Sigmoid colon (tissue), 6 donors: ENCODE measurements at regions not wholly inside any gene's neighbourhood (a gene's known extent, or its start where the extent isn't known, plus 50 kb on each side); places are given as distances from the start of the nearest gene placed in this dataset.

Experiments used
- DNase-seq: peaks from one replicate; pipeline ENCODE4 v3.0.0-alpha.2; 2019
- H3K27ac ChIP-seq, 4 donors: fragments of 200-600 bp; sonication (generic); one replicate each; pipeline ENCODE4 v1.5.1; 2016 to 2019; ENCODE audit warnings: mild to moderate bottlenecking in 1 of 4
- H3K27me3 ChIP-seq, 3 donors: fragments of 200-600 bp; sonication (generic); one replicate each; pipeline ENCODE4 v1.5.1; 2019; ENCODE audit warnings: mild to moderate bottlenecking in 1 of 3
- H3K36me3 ChIP-seq, 4 donors: fragments of 200-600 bp; sonication (generic); one replicate each; pipeline ENCODE4 v1.5.1; 2016 to 2019
- H3K4me1 ChIP-seq, 4 donors: fragments of 200-600 bp; sonication (generic); one replicate each; pipeline ENCODE4 v1.5.1; 2017 to 2019
- H3K4me3 ChIP-seq, 4 donors: fragments of 200-600 bp; sonication (generic); one replicate each; pipeline ENCODE4 v1.5.1; 2017 to 2019; ENCODE audit warnings: mild to moderate bottlenecking in 2 of 4, moderate library complexity in 1 of 4
- H3K9me3 ChIP-seq, 4 donors: fragments of 200-600 bp in 3 of 4; sonication (generic) in 3 of 4; one replicate each; pipeline versions ENCODE4 v1.5.1 to v1.6.1; 2013 to 2019
- CTCF ChIP-seq, 4 experiments: fragments of 450-650 bp in 3 of 4; fragments of 200-600 bp in 1 of 4; IDR thresholded peaks; one replicate each; pipeline ENCODE4 v1.5.1; 2016 to 2019; ENCODE audit warnings: antibody characterized with exemption in 4 of 4, mild to moderate bottlenecking in 3 of 4, moderate library complexity in 2 of 4
- EP300 ChIP-seq, 4 donors: sonication (generic); formaldehyde crosslinking; IDR thresholded peaks; one replicate each; pipeline ENCODE4 v1.6.1; 2017; ENCODE audit warnings: antibody characterized with exemption in 4 of 4
- POLR2A ChIP-seq, 2 donors: fragments of 450-650 bp; IDR thresholded peaks; one replicate each; pipeline ENCODE4 v1.6.1; 2016; ENCODE audit warnings: antibody characterized with exemption in 2 of 2, mild to moderate bottlenecking in 2 of 2, moderate library complexity in 2 of 2
- POLR2AphosphoS5 ChIP-seq, 4 donors: sonication (generic); formaldehyde crosslinking; IDR thresholded peaks; one replicate each; pipeline ENCODE4 v1.6.1; 2017; ENCODE audit warnings: antibody characterized with exemption in 4 of 4
- WGBS, 2 donors: extraction: QIAGEN DNeasy Blood & Tissue Kit; methylation state at CpG; one replicate each; pipeline ENCODE4 v1.1.7; 2013; 5-methylcytosine and 5-hydroxymethylcytosine counted together
- intact Hi-C: fragments of 100-400 bp; cut with DNase I; formaldehyde crosslinking; loops from one replicate; pipeline ENCODE4 v1.15.1; 2023
- donor health status: healthy with polysubstance abuse.
- donor health status: healthy.

GRCh38 chr7:121513105-121513504, 117.0 kb upstream of the FAM3C start:
- Histone ChIP-seq H3K9me3 (peaks cover 5 to 11% (median 10%) of the 10 kb centered on the region in 4 donors), H3K4me1 (peaks cover 0 to 18% (median 15%) of the 10 kb centered on the region in 4 donors), H3K36me3 (no peaks in the 10 kb centered on the region), H3K27ac (no peak overlapping the region), H3K27me3 (no peaks in the 10 kb centered on the region), H3K4me3 (no peak overlapping the region)
- intact Hi-C loops, result no loop called here
- DNase-seq, result no peak
- TF ChIP-seq POLR2AphosphoS5 (IDR thresholded peaks at IDR 0.05), result no peak
- no peak for TF ChIP-seq CTCF (IDR thresholded peaks at IDR 0.05)
- TF ChIP-seq EP300 (IDR thresholded peaks at IDR 0.05), result no peak
- TF ChIP-seq POLR2A (IDR thresholded peaks at IDR 0.05), result no peak
- WGBS, 2 donors, result 82 to 88% methylated on average over 1 of the region's 1 CpG

- no peak overlapping the region for H3K4me3 ChIP-seq
- H3K9me3 ChIP-seq, result peaks cover 5 to 15% (median 10%) of the 10 kb centered on the region in 4 donors
- DNase-seq, result no peak
- peaks cover 0 to 6% (median 4%) of the 10 kb centered on the region in 4 donors for H3K4me1 ChIP-seq
- intact Hi-C loops, result no loop called here
- H3K27ac ChIP-seq, result no peak overlapping the region
- no peaks in the 10 kb centered on the region for H3K27me3 ChIP-seq
- 86 to 96% methylated on average over 5 of the region's 5 CpGs for WGBS, 2 donors
- TF ChIP-seq POLR2AphosphoS5 (IDR thresholded peaks at IDR 0.05) (no peak), POLR2A (IDR thresholded peaks at IDR 0.05) (no peak), CTCF (IDR thresholded peaks at IDR 0.05) (no peak), EP300 (IDR thresholded peaks at IDR 0.05) (no peak)
- no peaks in the 10 kb centered on the region for H3K36me3 ChIP-seq
Observed at GRCh38 chr7:121510858-121511482, 114.9 kb upstream of the FAM3C start.

DNA sequence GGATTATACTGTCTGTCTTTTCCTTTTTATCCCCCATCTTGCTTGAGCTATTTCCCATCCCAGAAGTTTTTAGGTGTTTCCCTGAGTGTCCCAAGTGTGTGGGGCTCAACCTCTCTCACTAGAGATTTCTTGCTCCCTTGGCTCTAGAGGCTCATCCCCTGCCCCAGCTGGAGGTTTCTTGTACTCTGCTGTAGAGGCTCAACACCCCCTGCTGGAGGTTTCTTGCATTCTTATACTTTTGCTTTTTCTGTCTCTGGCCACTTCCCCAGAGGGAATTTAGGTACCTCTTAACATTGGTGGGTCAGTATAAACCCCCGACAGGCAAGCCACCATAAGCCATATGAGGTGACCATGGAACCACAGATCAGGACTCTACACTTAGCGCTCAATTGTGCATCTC, 114.2 kb upstream of the FAM3C start:
- TF ChIP-seq EP300 (IDR thresholded peaks at IDR 0.05), result no peak
- no peak for TF ChIP-seq CTCF (IDR thresholded peaks at IDR 0.05)
- no peak for TF ChIP-seq POLR2A (IDR thresholded peaks at IDR 0.05)
- no peak for TF ChIP-seq POLR2AphosphoS5 (IDR thresholded peaks at IDR 0.05)
- Histone ChIP-seq H3K27me3 (no peaks in the 10 kb centered on the region), H3K4me3 (no peak overlapping the region), H3K9me3 (peaks cover 10 to 21% (median 14%) of the 10 kb centered on the region in 4 donors), H3K4me1 (peaks cover 0 to 4% (median under 1%) of the 10 kb centered on the region in 4 donors), H3K27ac (no peak overlapping the region), H3K36me3 (no peaks in the 10 kb centered on the region)
- 94 to 95% methylated on average over 2 of the region's 2 CpGs for WGBS, 2 donors
- intact Hi-C loops, result no loop called here
- DNase-seq, result no peak

- TF ChIP-seq POLR2AphosphoS5 (IDR thresholded peaks at IDR 0.05) (no peak), CTCF (IDR thresholded peaks at IDR 0.05) (no peak), POLR2A (IDR thresholded peaks at IDR 0.05) (no peak), EP300 (IDR thresholded peaks at IDR 0.05) (no peak)
- DNase-seq, result no peak
- no peak overlapping the region for H3K4me3 ChIP-seq
- intact Hi-C loops, result no loop called here
- H3K9me3 ChIP-seq, result peaks cover 6 to 15% (median 11%) of the 10 kb centered on the region in 4 donors
- H3K36me3 ChIP-seq, result no peaks in the 10 kb centered on the region
- WGBS, 2 donors, result 89 to 95% methylated on average over 6 of the region's 6 CpGs
- H3K4me1 ChIP-seq, result no peaks in the 10 kb centered on the region
- H3K27me3 ChIP-seq, result no peaks in the 10 kb centered on the region
- no peak overlapping the region for H3K27ac ChIP-seq
Observed at GRCh38 chr7:121505540-121506182, 109.6 kb upstream of the FAM3C start.
